Breast epithelium (tissue), 3 donors: ENCODE measurements at regions not wholly inside any gene's neighbourhood (a gene's known extent, or its start where the extent isn't known, plus 50 kb on each side); places are given as distances from the start of the nearest gene placed in this dataset.

Experiments used
- POLR2A ChIP-seq: fragments of 450-650 bp; IDR thresholded peaks from one replicate; pipeline ENCODE4 v1.6.1; 2016; ENCODE audit warnings: antibody characterized with exemption, mild to moderate bottlenecking, moderate library complexity
- POLR2AphosphoS5 ChIP-seq, 3 donors: sonication (generic); formaldehyde crosslinking; IDR thresholded peaks; one replicate each; pipeline ENCODE4 v1.6.1; 2017; ENCODE audit warnings: antibody characterized with exemption in 3 of 3
- TF ChIP-seq, protein P1 (sequence below), 3 donors: fragments of 450-650 bp; IDR thresholded peaks; one replicate each; pipeline ENCODE4 v1.5.1; 2016 to 2017; ENCODE audit warnings: antibody characterized with exemption in 3 of 3, mild to moderate bottlenecking in 3 of 3, moderate library complexity in 3 of 3

DNA sequence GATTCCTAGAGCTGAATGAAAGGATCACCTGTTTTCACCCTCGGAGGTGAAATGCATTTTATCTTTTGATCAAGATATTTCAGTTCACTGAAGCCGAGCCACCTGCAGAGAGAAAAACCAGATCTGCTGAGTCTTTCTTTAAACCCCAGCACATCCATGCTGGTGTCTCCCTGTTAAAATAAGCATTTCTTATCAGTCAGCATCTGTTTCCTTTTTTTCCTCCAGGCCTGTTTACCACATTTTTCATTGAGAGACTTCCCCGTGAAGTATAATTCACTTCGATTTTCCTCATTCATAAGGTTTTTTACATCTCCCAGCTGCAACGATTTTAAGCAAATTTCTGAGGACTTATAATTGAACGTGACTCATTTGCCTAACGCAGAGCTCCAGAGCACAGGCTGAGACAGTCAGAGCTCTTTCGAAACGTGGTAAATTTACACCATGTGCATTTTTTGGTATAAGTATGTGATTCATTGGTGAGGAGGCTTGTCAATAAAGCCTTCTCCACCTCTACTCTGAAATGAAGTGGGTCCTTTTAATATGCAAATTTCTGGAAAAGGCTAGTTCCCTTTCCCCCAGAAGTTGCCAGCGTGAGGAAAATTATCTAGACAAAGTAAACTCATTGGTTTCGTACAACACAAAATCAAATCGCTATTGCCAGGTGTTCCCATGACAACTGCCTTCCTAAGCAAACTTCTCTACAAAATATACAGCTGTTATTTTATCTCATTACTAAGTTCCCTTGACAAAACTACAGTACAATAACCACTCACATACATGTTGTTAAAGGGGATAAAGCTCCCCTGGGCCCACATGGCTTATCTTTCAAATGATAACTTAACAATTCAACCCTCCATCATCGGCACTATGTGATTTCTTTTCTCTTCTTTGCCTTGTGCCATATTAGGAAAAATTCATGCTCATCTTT, 374.8 kb upstream of the AKR1E2 start:
- TF ChIP-seq, protein P1, sequence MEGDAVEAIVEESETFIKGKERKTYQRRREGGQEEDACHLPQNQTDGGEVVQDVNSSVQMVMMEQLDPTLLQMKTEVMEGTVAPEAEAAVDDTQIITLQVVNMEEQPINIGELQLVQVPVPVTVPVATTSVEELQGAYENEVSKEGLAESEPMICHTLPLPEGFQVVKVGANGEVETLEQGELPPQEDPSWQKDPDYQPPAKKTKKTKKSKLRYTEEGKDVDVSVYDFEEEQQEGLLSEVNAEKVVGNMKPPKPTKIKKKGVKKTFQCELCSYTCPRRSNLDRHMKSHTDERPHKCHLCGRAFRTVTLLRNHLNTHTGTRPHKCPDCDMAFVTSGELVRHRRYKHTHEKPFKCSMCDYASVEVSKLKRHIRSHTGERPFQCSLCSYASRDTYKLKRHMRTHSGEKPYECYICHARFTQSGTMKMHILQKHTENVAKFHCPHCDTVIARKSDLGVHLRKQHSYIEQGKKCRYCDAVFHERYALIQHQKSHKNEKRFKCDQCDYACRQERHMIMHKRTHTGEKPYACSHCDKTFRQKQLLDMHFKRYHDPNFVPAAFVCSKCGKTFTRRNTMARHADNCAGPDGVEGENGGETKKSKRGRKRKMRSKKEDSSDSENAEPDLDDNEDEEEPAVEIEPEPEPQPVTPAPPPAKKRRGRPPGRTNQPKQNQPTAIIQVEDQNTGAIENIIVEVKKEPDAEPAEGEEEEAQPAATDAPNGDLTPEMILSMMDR (IDR thresholded peaks at IDR 0.05): no peak
- no peak for TF ChIP-seq POLR2A
- TF ChIP-seq POLR2AphosphoS5 (IDR thresholded peaks at IDR 0.05): no peak
